SK-N-SH treated with all-trans-retinoic acid at 6 μM for 48 hours (cell line): ENCODE measurements at regions not wholly inside any gene's neighbourhood (a gene's known extent, or its start where the extent isn't known, plus 50 kb on each side); places are given as distances from the start of the nearest gene placed in this dataset.

ENCODE experiments used
- ATAC-seq: fragments of 200-7000 bp; cut with Tn5 transposase; 3 replicates; pipeline ENCODE4 v1.9.1; 2020; ENCODE audit warnings: mild to moderate bottlenecking, moderate library complexity
- ARNTL ChIP-seq: fragments of 450-650 bp; formaldehyde crosslinking; IDR thresholded peaks from 2 replicates; pipeline ENCODE4 v1.5.0; 2020; ENCODE audit warnings: low read depth, mild to moderate bottlenecking, moderate library complexity, borderline replicate concordance
- BACH2 ChIP-seq: fragments of 250-450 bp; sonication (Bioruptor Pico); IDR thresholded peaks from 2 replicates; pipeline ENCODE4 v1.9.0; 2021; ENCODE audit warnings: mild to moderate bottlenecking, borderline replicate concordance
- CSDC2 ChIP-seq: fragments of 250-450 bp; sonication (Bioruptor Pico); IDR thresholded peaks from 2 replicates; pipeline ENCODE4 v1.5.0; 2020; ENCODE audit warnings: mild to moderate bottlenecking, moderate library complexity
- CSRNP3 ChIP-seq: fragments of 250-450 bp; sonication (Bioruptor Pico); IDR thresholded peaks from 2 replicates; pipeline ENCODE4 v1.5.1; 2021; ENCODE audit warnings: mild to moderate bottlenecking, moderate library complexity
- ESRRG ChIP-seq: fragments of 250-450 bp; sonication (Bioruptor Pico); IDR thresholded peaks from 2 replicates; pipeline ENCODE4 v1.6.1; 2021; ENCODE audit warnings: mild to moderate bottlenecking
- GLIS3 ChIP-seq: fragments of 250-450 bp; sonication (Bioruptor Pico); IDR thresholded peaks from 2 replicates; pipeline ENCODE4 v1.5.0; 2020; ENCODE audit warnings: mild to moderate bottlenecking, moderate library complexity
- ISL1 ChIP-seq: fragments of 250-450 bp; sonication (Bioruptor Pico); IDR thresholded peaks from 2 replicates; pipeline ENCODE4 v2.1.2; 2022; ENCODE audit warnings: mild to moderate bottlenecking, moderate library complexity
- OSR1 ChIP-seq: fragments of 250-450 bp; sonication (Bioruptor Pico); IDR thresholded peaks from 2 replicates; pipeline ENCODE4 v1.8.0; 2022; ENCODE audit warnings: moderate library complexity, mild to moderate bottlenecking, inconsistent platforms
- POU6F1 ChIP-seq: fragments of 250-450 bp; sonication (Bioruptor Pico); IDR thresholded peaks from 2 replicates; pipeline ENCODE4 v1.8.0; 2021; ENCODE audit warnings: low read depth, mild to moderate bottlenecking, moderate library complexity, borderline replicate concordance
- PPARA ChIP-seq: fragments of 250-450 bp; sonication (Bioruptor Pico); IDR thresholded peaks from 2 replicates; pipeline ENCODE4 v1.5.0; 2020; ENCODE audit warnings: mild to moderate bottlenecking, borderline replicate concordance
- RARB ChIP-seq: fragments of 250-450 bp; sonication (Bioruptor Pico); IDR thresholded peaks from 2 replicates; pipeline ENCODE4 v1.8.0; 2021; ENCODE audit warnings: mild to moderate bottlenecking, moderate library complexity
- SNAI2 ChIP-seq: fragments of 250-450 bp; sonication (Bioruptor Pico); IDR thresholded peaks from 2 replicates; pipeline ENCODE4 v1.5.0; 2020; ENCODE audit warnings: mild to moderate bottlenecking, moderate library complexity
- TOX ChIP-seq: fragments of 250-450 bp; sonication (Bioruptor Pico); IDR thresholded peaks from 2 replicates; pipeline ENCODE4 v1.8.0; 2021; ENCODE audit warnings: mild to moderate bottlenecking, moderate library complexity, borderline replicate concordance
- TSHZ2 ChIP-seq: fragments of 250-450 bp; sonication (Bioruptor Pico); IDR thresholded peaks from 2 replicates; pipeline ENCODE4 v1.5.0; 2020; ENCODE audit warnings: mild to moderate bottlenecking, moderate library complexity
- ZC3H10 ChIP-seq: fragments of 250-450 bp; sonication (Bioruptor Pico); IDR thresholded peaks from 2 replicates; pipeline ENCODE4 v1.5.1; 2021; ENCODE audit warnings: mild to moderate bottlenecking, moderate library complexity
- ZFP3 ChIP-seq: fragments of 250-450 bp; sonication (Bioruptor Pico); IDR thresholded peaks from 2 replicates; pipeline ENCODE4 v1.5.0; 2020; ENCODE audit warnings: mild to moderate bottlenecking, moderate library complexity
- ZFP30 ChIP-seq: fragments of 450-650 bp; formaldehyde crosslinking; IDR thresholded peaks from 2 replicates; pipeline ENCODE4 v1.5.0; 2022; ENCODE audit warnings: mild to moderate bottlenecking, moderate library complexity
- ZNF565 ChIP-seq: fragments of 450-650 bp; formaldehyde crosslinking; conservative IDR thresholded peaks from 2 replicates; pipeline ENCODE4 v1.5.0; 2020; ENCODE audit warnings: low read depth, mild to moderate bottlenecking, moderate library complexity
- ZNF8 ChIP-seq: fragments of 450-650 bp; formaldehyde crosslinking; IDR thresholded peaks from 2 replicates; pipeline ENCODE4 v1.5.0; 2020; ENCODE audit warnings: mild to moderate bottlenecking, moderate library complexity
- TF ChIP-seq, protein P1 (sequence below): fragments of 250-450 bp; sonication (Bioruptor Pico); IDR thresholded peaks from 2 replicates; pipeline ENCODE4 v1.8.0; 2020; ENCODE audit warnings: mild to moderate bottlenecking, moderate library complexity, borderline replicate concordance

DNA sequence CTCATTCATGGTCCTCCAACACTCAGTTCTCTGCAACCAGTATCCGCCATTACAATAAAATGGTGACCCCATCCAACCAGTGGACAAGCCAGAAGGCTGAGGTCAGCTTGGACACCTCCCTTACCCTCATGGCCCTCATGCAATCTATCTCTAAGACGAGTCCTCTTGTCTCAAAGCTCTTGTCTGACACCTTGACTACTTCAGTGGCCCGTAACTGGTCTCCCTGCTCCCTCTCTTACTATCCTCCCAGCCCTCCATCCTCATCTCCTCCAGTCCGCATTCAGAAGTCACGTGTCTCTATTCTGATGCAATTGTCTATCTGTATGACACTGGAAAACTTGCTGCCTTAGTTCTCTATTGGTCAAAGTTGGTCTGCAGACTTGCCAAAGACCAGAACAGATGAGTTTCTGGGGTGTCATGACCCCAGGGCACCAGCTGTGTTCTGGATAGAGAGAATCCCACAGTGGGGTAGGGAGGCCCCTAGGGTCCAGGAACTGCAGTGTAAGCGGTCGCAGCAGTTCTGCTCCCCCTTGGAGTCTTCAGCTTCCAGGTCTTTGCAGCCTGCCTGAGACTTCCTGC, 59.6 kb upstream of the RNF24 start:
- ATAC-seq: no peak
- TF ChIP-seq ESRRG (no peak), OSR1 (CRISPR knock-in tag) (no peak), ZFP3 (no peak), ZC3H10 (no peak), ZNF8 (no peak), CSRNP3 (no peak), CSDC2 (no peak), ARNTL (CRISPR knock-in tag) (no peak), POU6F1 (CRISPR knock-in tag) (no peak)
- TF ChIP-seq, protein P1, sequence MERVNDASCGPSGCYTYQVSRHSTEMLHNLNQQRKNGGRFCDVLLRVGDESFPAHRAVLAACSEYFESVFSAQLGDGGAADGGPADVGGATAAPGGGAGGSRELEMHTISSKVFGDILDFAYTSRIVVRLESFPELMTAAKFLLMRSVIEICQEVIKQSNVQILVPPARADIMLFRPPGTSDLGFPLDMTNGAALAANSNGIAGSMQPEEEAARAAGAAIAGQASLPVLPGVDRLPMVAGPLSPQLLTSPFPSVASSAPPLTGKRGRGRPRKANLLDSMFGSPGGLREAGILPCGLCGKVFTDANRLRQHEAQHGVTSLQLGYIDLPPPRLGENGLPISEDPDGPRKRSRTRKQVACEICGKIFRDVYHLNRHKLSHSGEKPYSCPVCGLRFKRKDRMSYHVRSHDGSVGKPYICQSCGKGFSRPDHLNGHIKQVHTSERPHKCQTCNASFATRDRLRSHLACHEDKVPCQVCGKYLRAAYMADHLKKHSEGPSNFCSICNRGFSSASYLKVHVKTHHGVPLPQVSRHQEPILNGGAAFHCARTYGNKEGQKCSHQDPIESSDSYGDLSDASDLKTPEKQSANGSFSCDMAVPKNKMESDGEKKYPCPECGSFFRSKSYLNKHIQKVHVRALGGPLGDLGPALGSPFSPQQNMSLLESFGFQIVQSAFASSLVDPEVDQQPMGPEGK (CRISPR knock-in tag): no peak

- TF ChIP-seq PPARA (CRISPR knock-in tag): no peak
- TF ChIP-seq ZFP30: no peak
- no peak for TF ChIP-seq BACH2 (CRISPR knock-in tag)
- TF ChIP-seq, all 23 proteins: peak for 0
- no peak for ATAC-seq
Observed at GRCh38 chr20:4073852-4074741, 58.7 kb upstream of the RNF24 start.

- no peak for ATAC-seq
- TF ChIP-seq ZFP3: no peak
- TF ChIP-seq, protein P1 (CRISPR knock-in tag): no peak
- no peak for TF ChIP-seq ZC3H10
- no peak for TF ChIP-seq ZNF565
- TF ChIP-seq BACH2 (CRISPR knock-in tag): no peak
- no peak for TF ChIP-seq GLIS3 (CRISPR knock-in tag)
- TF ChIP-seq CSDC2: no peak
- TF ChIP-seq SNAI2 (CRISPR knock-in tag): no peak
- TF ChIP-seq TSHZ2 (CRISPR knock-in tag): no peak
- no peak for TF ChIP-seq TOX
- TF ChIP-seq CSRNP3: no peak
- no peak for TF ChIP-seq ESRRG
- no peak for TF ChIP-seq OSR1 (CRISPR knock-in tag)
- no peak for TF ChIP-seq PPARA (CRISPR knock-in tag)
- no peak for TF ChIP-seq RARB
- TF ChIP-seq ISL1 (CRISPR knock-in tag): no peak
Observed at GRCh38 chr20:4071178-4071693, 55.9 kb upstream of the RNF24 start.
